HepG2 (cell line): ENCODE measurements at regions not wholly inside any gene's neighbourhood (a gene's known extent, or its start where the extent isn't known, plus 50 kb on each side); places are given as distances from the start of the nearest gene placed in this dataset.
A peak's percentile ranks its signal among the peaks of the same experiment; 100 is the strongest.

Experiments used
- ATAC-seq: fragments of 200-7000 bp; cut with Tn5 transposase; 3 replicates; pipeline ENCODE4 v1.9.1; 2020; ENCODE audit warnings: mild to moderate bottlenecking, moderate library complexity
- BruUV-seq: library from RNA; stranded (reverse); fragments of 400-500 nt; replicated peaks from 2 replicates; lab custom pipeline; 2021; lab: Mats Ljungman, UMichigan
- CTCF ChIA-PET: fragments of 300-600 bp; formaldehyde crosslinking; extraction: SDS; loops from one replicate; lab custom pipeline; 2021; ENCODE audit warnings: low total read pairs, inconsistent platforms, low intra/inter-chr PET ratio; lab: Yijun Ruan, JAX
- POLR2A ChIA-PET: fragments of 350-600 bp; sonication (Branson Sonifier 250); formaldehyde crosslinking; loops from one replicate; lab custom pipeline; 2020; ENCODE audit warnings: antibody characterized with exemption, inconsistent platforms; lab: Yijun Ruan, JAX
- DNase-seq: peaks from one replicate; pipeline ENCODE4 v3.0.0-alpha.2; 2015; ENCODE audit warnings: low spot score
- FAIRE-seq: peaks from 3 replicates; lab custom pipeline; 2011; peaks lifted over from hg19 to GRCh38; lab: Jason Lieb, UNC
- H2AFZ ChIP-seq: one replicate; pipeline ENCODE4 v1.6.1; 2011; ENCODE audit warnings: low read length, inconsistent platforms
- H3K27ac ChIP-seq: fragments of 300-600 bp; 3 replicates; pipeline ENCODE4 v1.8.0; 2011; ENCODE audit warnings: mixed run types, mild to moderate bottlenecking, mixed read lengths, low read length, inconsistent platforms; ENCODE audit not compliant: insufficient read depth; ENCODE audit errors: extremely low read length
- H3K27me3 ChIP-seq, 2 experiments: fragments of 200-600 bp in 1 of 2; 2 replicates in 1 of 2; 3 replicates in 1 of 2; pipeline versions ENCODE4 v1.6.0 to v1.8.0; 2011; ENCODE audit warnings: low read length in 2 of 2, mild to moderate bottlenecking in 2 of 2, moderate library complexity in 2 of 2, inconsistent platforms in 1 of 2; ENCODE audit not compliant: insufficient read depth in 2 of 2, control insufficient read depth in 1 of 2
- H3K36me3 ChIP-seq, 2 experiments: fragments of 200-600 bp in 1 of 2; replicated peaks in 1 of 2; 2 replicates in 1 of 2; 3 replicates in 1 of 2; pipeline versions ENCODE4 v1.5.1 to v1.8.0; 2011; ENCODE audit warnings: low read length in 2 of 2, inconsistent platforms in 1 of 2; ENCODE audit not compliant: insufficient read depth in 2 of 2, control insufficient read depth in 1 of 2
- H3K4me1 ChIP-seq: 2 replicates; pipeline ENCODE4 v1.5.1; 2012; ENCODE audit warnings: low read length, inconsistent platforms; ENCODE audit not compliant: insufficient read depth
- H3K4me2 ChIP-seq: 2 replicates; pipeline ENCODE4 v1.6.0; 2011; ENCODE audit warnings: low read depth, low read length, inconsistent platforms
- H3K4me3 ChIP-seq, 3 experiments: fragments of 200-600 bp in 1 of 3; sonication (generic), shearing (Covaris generic) in 1 of 3; replicated peaks in 1 of 3; 2 replicates each; pipeline ENCODE4 v1.5.1; 2011 to 2016; ENCODE audit warnings: low read length in 3 of 3, inconsistent platforms in 2 of 3, low read depth in 2 of 3, mild to moderate bottlenecking in 2 of 3, control low read depth in 1 of 3, mixed read lengths in 1 of 3; ENCODE audit not compliant: insufficient read depth in 1 of 3
- H3K79me2 ChIP-seq: one replicate; pipeline ENCODE4 v1.6.1; 2011; ENCODE audit warnings: low read length, inconsistent platforms; ENCODE audit not compliant: insufficient read depth
- H3K9ac ChIP-seq: 2 replicates; pipeline ENCODE4 v1.6.0; 2011; ENCODE audit warnings: mild to moderate bottlenecking, low read depth, low read length, inconsistent platforms; ENCODE audit not compliant: insufficient read depth
- H3K9me3 ChIP-seq: 2 replicates; pipeline ENCODE4 v1.5.1; 2012; ENCODE audit warnings: mild to moderate bottlenecking, low read length
- H4K20me1 ChIP-seq: 2 replicates; pipeline ENCODE4 v1.6.0; 2011; ENCODE audit warnings: inconsistent platforms, mild to moderate bottlenecking, low read length, moderate library complexity; ENCODE audit not compliant: insufficient read depth
- FOSL2 ChIP-seq: sonication (generic); formaldehyde crosslinking; IDR thresholded peaks from 2 replicates; pipeline ENCODE4 v1.4.0; 2020; ENCODE audit warnings: missing genetic modification reagents
- GTF2F1 ChIP-seq: fragments of 150-350 bp; IDR thresholded peaks from 2 replicates; pipeline ENCODE4 v1.6.1; 2014; ENCODE audit warnings: low read length
- KLF16 ChIP-seq, 2 experiments: sonication (generic) in 1 of 2; formaldehyde crosslinking in 1 of 2; IDR thresholded peaks; 2 replicates each; pipeline versions ENCODE4 v1.6.1 to v1.8.0; 2016 to 2023; ENCODE audit warnings: missing genetic modification reagents in 2 of 2, missing compliant biosample characterization in 1 of 2
- KLF9 ChIP-seq: IDR thresholded peaks from 2 replicates; pipeline ENCODE4 v1.6.1; 2016; ENCODE audit warnings: low read depth
- PAF1 ChIP-seq: IDR thresholded peaks from 2 replicates; pipeline ENCODE4 v1.6.1; 2016; ENCODE audit warnings: missing genetic modification reagents, missing compliant biosample characterization
- SMYD3 ChIP-seq: sonication (generic); formaldehyde crosslinking; IDR thresholded peaks from 2 replicates; pipeline ENCODE4 v1.8.1; 2023; ENCODE audit warnings: mild to moderate bottlenecking, missing genetic modification reagents
- XRCC5 ChIP-seq: fragments of 200-400 bp; formaldehyde crosslinking; optimal IDR thresholded peaks from 2 replicates; pipeline ENCODE3; 2017; ENCODE audit warnings: mild to moderate bottlenecking, low read length
- ZBTB7A ChIP-seq: sonication (generic); formaldehyde crosslinking; IDR thresholded peaks from 2 replicates; pipeline ENCODE4 v1.8.0; 2022; ENCODE audit warnings: mild to moderate bottlenecking, missing genetic modification reagents
- ZNF253 ChIP-seq: sonication (generic); formaldehyde crosslinking; IDR thresholded peaks from 2 replicates; pipeline ENCODE4 v1.8.0; 2022; ENCODE audit warnings: mild to moderate bottlenecking, missing genetic modification reagents, borderline replicate concordance
- ZNF563 ChIP-seq: sonication (generic); formaldehyde crosslinking; IDR thresholded peaks from 2 replicates; pipeline ENCODE4 v1.8.0; 2022; ENCODE audit warnings: mild to moderate bottlenecking, moderate library complexity, missing genetic modification reagents
- ZNF788 ChIP-seq: sonication (generic); formaldehyde crosslinking; IDR thresholded peaks from 2 replicates; pipeline ENCODE4 v1.5.0; 2020; ENCODE audit warnings: mild to moderate bottlenecking, missing genetic modification reagents, borderline replicate concordance
- WGBS: methylation state at CpG from one replicate; pipeline ENCODE4 v1.1.6; 2017; ENCODE audit warnings: low lambda C conversion rate; 5-methylcytosine and 5-hydroxymethylcytosine counted together
- in situ Hi-C: cut with HindIII; loops from 2 replicates; pipeline ENCODE4 v1.10.0; 2017; ENCODE audit warnings: low pct_unique_long_range_greater_than_20kb; ENCODE audit not compliant: extremely low pct_ligation_motif_present
- intact Hi-C: fragments of 100-400 bp; cut with micrococcal nuclease; formaldehyde crosslinking; loops from one replicate; pipeline ENCODE4 v1.10.0; 2022; ENCODE audit not compliant: unreplicated experiment
- TF ChIP-seq, protein P1 (sequence below): sonication (generic); formaldehyde crosslinking; IDR thresholded peaks from 2 replicates; pipeline ENCODE4 v1.4.0; 2020; ENCODE audit warnings: missing genetic modification reagents, borderline replicate concordance
- TF ChIP-seq, protein P2 (sequence below): IDR thresholded peaks from 2 replicates; pipeline ENCODE4 v1.6.1; 2012; ENCODE audit warnings: inconsistent platforms
- TF ChIP-seq, protein P3 (sequence below): sonication (generic); formaldehyde crosslinking; conservative IDR thresholded peaks from 2 replicates; pipeline ENCODE4 v1.8.0; 2022; ENCODE audit warnings: missing genetic modification reagents
- TF ChIP-seq, protein P4 (sequence below): sonication (generic); formaldehyde crosslinking; IDR thresholded peaks from 2 replicates; pipeline ENCODE4 v1.5.0; 2020; ENCODE audit warnings: missing genetic modification reagents

DNA sequence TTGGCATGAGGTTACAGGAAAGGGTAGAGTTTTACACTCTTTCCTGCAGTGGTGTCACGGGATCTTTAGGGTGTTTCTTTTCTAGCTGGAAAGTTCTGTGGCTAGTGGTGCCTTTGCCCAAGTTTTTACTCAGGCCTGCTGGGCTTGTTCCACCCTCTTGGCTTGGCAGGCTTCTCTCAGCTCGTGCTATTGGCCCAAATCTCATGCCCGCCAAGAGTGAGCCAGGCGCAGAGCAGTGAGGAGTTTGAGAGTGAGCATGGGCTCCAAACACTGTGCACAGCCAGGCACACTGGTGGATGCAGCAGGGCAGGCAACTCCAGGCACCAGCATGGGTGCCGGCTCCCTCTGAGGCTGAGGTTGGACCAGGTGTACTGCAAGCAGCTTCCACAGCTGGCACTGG, 206.5 kb downstream of the SAMD5 start:
- H4K20me1 ChIP-seq = no peaks in the 10 kb centered on the region; the same call in 1 of the 2 replicates
- H3K4me2 ChIP-seq = no peak overlapping the region
- intact Hi-C loops = no loop called here
- no peak overlapping the region for H2AFZ ChIP-seq
- DNase-seq = no peak
- POLR2A ChIA-PET = no interaction called here
- no peaks in the 10 kb centered on the region for H3K36me3 ChIP-seq
- no TSS peak for BruUV-seq
- no peaks in the 10 kb centered on the region for H3K9me3 ChIP-seq
- FAIRE-seq = no peak
- H3K79me2 ChIP-seq = no peaks in the 10 kb centered on the region
- ATAC-seq = no peak; the same call in 2 of the 3 replicates
- in situ Hi-C loops = no loop called here
- H3K4me1 ChIP-seq = no peaks in the 10 kb centered on the region
- no peak overlapping the region for H3K27ac ChIP-seq
- no peak overlapping the region for H3K9ac ChIP-seq
- WGBS = 38% methylated on average over 5 of the region's 5 CpGs
- TF ChIP-seq FOSL2 (CRISPR knock-in tag) = no peak
- TF ChIP-seq, protein P1, sequence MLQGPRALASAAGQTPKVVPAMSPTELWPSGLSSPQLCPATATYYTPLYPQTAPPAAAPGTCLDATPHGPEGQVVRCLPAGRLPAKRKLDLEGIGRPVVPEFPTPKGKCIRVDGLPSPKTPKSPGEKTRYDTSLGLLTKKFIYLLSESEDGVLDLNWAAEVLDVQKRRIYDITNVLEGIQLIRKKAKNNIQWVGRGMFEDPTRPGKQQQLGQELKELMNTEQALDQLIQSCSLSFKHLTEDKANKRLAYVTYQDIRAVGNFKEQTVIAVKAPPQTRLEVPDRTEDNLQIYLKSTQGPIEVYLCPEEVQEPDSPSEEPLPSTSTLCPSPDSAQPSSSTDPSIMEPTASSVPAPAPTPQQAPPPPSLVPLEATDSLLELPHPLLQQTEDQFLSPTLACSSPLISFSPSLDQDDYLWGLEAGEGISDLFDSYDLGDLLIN (CRISPR knock-in tag) = no peak
- TF ChIP-seq, protein P2, sequence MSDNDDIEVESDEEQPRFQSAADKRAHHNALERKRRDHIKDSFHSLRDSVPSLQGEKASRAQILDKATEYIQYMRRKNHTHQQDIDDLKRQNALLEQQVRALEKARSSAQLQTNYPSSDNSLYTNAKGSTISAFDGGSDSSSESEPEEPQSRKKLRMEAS = no peak
- TF ChIP-seq, protein P3, sequence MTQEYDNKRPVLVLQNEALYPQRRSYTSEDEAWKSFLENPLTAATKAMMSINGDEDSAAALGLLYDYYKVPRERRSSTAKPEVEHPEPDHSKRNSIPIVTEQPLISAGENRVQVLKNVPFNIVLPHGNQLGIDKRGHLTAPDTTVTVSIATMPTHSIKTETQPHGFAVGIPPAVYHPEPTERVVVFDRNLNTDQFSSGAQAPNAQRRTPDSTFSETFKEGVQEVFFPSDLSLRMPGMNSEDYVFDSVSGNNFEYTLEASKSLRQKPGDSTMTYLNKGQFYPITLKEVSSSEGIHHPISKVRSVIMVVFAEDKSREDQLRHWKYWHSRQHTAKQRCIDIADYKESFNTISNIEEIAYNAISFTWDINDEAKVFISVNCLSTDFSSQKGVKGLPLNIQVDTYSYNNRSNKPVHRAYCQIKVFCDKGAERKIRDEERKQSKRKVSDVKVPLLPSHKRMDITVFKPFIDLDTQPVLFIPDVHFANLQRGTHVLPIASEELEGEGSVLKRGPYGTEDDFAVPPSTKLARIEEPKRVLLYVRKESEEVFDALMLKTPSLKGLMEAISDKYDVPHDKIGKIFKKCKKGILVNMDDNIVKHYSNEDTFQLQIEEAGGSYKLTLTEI (CRISPR knock-in tag) = no peak
- CTCF ChIA-PET = no interaction called here
- H3K4me3 ChIP-seq = no peak overlapping the region
- H3K27me3 ChIP-seq = no peaks in the 10 kb centered on the region

DNA sequence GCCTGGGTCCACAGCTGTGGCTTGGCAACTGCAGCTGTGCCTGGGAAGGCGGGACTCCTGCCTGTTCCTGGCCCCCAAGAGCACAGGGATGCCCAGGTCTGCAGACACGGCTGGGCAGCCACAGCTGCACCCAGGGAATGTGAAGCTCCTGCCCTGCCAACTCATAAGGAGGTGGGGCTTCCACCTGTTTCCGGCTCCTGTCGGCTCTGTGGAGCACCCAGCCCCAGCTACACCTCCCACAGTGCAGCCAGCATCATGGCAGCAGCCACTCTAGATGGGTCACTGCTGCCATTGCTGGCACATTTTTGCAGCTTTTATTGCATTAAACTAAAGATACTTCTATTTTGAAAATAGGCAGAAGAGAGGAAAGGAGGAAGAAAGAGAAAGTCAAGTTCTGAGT, 207.9 kb downstream of the SAMD5 start:
- intact Hi-C loops (no loop called here), in situ Hi-C loops (no loop called here)
- POLR2A ChIA-PET = no interaction called here
- Histone ChIP-seq H3K9me3 (no peaks in the 10 kb centered on the region), H2AFZ (no peak overlapping the region), H3K4me3 (no peak overlapping the region), H4K20me1 (no peaks in the 10 kb centered on the region; the same call in 1 of the 2 replicates), H3K79me2 (no peaks in the 10 kb centered on the region), H3K9ac (no peak overlapping the region), H3K27ac (no peak overlapping the region), H3K36me3 (no peaks in the 10 kb centered on the region), H3K4me1 (no peaks in the 10 kb centered on the region), H3K27me3 (no peaks in the 10 kb centered on the region), H3K4me2 (no peak overlapping the region)
- WGBS = no CpG with 5 or more reads among the region's 4 CpGs
- BruUV-seq = no TSS peak
- no peak for FAIRE-seq
- ATAC-seq = peak; percentile 25; the same call in 1 of the 3 replicates
- DNase-seq = no peak
- CTCF ChIA-PET = no interaction called here
- TF ChIP-seq ZNF563 (CRISPR knock-in tag) = no peak
- no peak for TF ChIP-seq SMYD3 (CRISPR knock-in tag)
- TF ChIP-seq XRCC5 = no peak
- no peak for TF ChIP-seq ZBTB7A (CRISPR knock-in tag)
- TF ChIP-seq ZNF788 (CRISPR knock-in tag) = no peak
- TF ChIP-seq GTF2F1 = no peak
- no peak for TF ChIP-seq PAF1
- TF ChIP-seq, protein P4, sequence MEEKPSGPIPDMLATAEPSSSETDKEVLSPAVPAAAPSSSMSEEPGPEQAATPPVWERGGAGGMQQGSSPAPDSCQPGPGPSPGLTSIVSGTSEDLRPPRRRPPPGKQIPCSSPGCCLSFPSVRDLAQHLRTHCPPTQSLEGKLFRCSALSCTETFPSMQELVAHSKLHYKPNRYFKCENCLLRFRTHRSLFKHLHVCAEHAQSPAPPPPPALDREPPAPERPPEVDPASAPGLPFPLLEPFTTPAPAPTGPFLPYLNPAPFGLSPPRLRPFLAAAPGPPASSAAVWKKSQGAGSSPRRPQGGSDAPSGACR (CRISPR knock-in tag) = no peak
- no peak for TF ChIP-seq ZNF253 (CRISPR knock-in tag)
- TF ChIP-seq KLF16 (CRISPR knock-in tag; IDR thresholded peaks at IDR 0.05) = no peak
- TF ChIP-seq KLF9 (CRISPR knock-in tag) = no peak
